LNCAP (cell line): ENCODE measurements at regions not wholly inside any gene's neighbourhood (a gene's known extent, or its start where the extent isn't known, plus 50 kb on each side); places are given as distances from the start of the nearest gene placed in this dataset.

Source experiments
- CTCF ChIP-seq: fragments of 450-650 bp; IDR thresholded peaks from 2 replicates; pipeline ENCODE4 v1.5.1; 2017; ENCODE audit warnings: mild to moderate bottlenecking

DNA sequence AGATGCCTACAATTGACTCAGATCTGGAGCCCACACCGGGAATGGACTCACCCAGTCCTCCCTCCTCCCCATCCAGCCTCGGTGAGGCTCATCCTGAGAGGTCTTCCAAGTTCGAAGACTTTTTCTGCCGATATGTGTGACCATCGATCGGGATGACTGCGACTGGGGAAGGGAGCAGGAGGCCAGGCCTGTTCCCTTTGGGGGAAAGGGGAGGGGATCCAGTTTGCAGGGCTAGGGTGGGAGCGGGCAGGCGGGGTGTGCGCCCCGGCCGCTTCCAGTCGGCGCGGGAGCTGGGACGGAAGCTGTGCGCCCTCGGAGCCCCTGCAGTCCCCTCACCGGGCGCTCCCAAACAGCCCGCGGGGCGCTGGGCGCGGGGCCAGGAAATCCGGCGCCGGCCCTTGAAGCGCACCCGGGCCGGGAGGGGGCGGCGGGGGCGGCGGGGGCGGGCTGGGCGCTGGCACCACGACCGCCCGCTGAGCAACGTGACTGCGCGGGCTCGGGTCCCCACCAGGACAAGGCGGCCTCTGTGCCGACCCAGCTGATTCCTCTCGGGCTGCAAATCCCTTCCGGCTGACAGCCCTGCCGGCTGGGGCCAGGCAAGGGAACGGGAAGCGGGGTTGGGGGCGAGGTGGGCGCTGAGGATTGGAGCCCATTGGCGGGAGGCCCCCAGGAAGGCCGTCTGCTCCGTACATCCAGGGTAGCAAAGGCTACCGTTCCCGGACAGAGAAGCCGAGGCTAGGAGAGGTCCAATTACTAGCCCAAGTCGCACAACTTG is 103.9 kb downstream of the EBNA1BP2 start:
- TF ChIP-seq CTCF = no peak

- no peak for TF ChIP-seq CTCF
These were observed 104.8 kb downstream of the EBNA1BP2 start for GRCh38 chr1:43067233-43067745.

DNA sequence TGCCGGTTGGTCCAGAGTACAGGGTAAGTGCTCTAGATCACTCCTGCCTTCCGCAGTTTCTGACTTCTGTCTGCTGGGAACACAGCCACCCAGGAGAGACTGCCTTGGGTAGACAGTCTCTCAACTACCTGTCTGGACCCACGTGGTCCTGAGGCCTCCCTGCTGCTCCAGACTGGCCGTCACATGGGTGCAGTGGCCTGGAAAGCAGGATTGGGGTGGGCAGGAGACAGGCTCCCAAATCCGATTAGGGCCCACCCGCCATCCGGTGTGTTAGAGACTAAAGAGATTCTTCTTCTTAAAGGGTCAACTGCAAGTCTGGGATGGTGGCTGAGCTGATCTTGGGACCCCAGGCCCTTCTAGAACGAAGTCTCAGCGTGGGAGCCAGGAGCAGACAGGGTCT is 105.5 kb downstream of the EBNA1BP2 start:
- no peak for TF ChIP-seq CTCF

- no peak for TF ChIP-seq CTCF
These were observed 106.3 kb downstream of the EBNA1BP2 start for GRCh38 chr1:43065616-43066399.

GRCh38 chr1:43065191-43065590 is 106.5 kb upstream of the SLC2A1 start:
- no peak for TF ChIP-seq CTCF

GRCh38 chr1:43063394-43064219 is 104.9 kb upstream of the SLC2A1 start:
- TF ChIP-seq CTCF = no peak

DNA sequence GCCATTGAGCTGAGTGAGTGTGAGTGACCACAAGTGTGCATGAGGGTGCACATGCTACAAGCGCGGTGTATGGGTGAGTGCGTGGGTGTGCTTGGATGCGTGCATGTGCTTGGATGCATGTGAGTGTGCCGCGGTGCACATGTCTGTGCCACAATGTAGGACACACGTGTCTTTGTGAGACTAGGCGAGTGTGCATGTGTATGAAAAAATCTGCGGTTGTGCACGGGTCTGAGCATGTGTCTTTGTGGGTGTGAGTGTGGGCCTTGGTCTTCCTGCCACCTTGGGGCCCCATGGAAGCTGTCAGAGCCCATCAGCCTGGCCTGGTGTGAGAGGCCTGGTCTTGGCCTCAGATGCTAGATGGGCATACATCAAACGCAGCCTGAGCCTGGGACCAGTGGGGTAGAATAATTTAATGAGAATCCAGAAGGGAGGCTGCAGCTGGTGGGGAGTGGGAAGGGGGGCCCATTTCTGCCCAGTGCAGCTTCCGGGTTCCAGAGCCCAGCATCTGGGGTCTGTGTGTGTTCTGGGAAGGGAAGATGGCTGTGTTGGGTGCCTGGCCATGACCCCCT is 103.9 kb upstream of the SLC2A1 start:
- no peak for TF ChIP-seq CTCF
